GM21360 (cell line): ENCODE measurements at regions not wholly inside any gene's neighbourhood (a gene's known extent, or its start where the extent isn't known, plus 50 kb on each side); places are given as distances from the start of the nearest gene placed in this dataset.

ENCODE experiments used
- ATAC-seq: cut with Tn5 transposase; IDR thresholded peaks from one replicate; pipeline ENCODE4 v1.9.1; 2021; ENCODE audit warnings: mild to moderate bottlenecking, moderate library complexity; ENCODE audit not compliant: unreplicated experiment

- ATAC-seq: no peak
Observed at GRCh38 chr5:58403822-58404433, 56.0 kb downstream of the PLK2 start.

DNA sequence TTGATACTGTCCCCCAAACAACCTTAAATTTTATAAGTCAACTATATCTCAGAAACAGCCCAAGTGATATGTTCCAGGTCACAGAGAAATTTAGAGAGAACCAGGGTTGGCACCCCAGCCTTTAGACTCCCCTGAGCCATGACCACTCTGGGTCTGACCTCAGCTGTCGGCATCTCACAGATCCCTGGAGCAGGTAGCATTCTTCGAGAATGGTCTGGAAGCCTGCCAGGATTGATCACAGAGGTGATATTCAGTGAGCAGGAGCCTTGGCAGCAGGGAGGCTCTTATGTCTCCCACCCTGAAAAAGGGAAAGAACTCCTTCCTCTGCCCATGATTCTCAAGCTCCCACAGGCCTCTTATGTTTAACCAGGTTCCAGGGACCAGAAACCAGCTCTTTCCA, 58.2 kb downstream of the PLK2 start:
- no peak for ATAC-seq

- ATAC-seq: no peak
Observed at GRCh38 chr5:58400737-58401136, 59.1 kb downstream of the PLK2 start.

- ATAC-seq: no peak
Observed at GRCh38 chr5:58399951-58400350, 59.9 kb downstream of the PLK2 start.

DNA sequence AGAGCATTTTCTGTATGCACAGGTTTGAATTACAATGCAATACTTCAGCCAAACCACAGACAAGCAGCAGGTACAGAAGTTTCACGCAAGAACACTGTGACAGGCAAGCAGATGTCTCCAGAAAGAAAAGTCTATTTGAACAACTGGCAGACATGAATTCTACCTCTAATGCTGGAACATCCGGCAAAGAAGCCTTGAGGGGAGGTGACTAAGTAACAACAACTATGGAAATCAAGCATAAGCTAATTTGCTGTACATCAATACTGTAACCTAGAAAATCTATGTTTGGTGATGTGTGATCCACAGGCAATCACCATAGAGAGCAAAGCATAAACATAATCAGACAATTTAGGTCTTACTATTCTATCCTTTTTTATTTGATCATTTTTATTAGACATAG, 65.5 kb downstream of the PLK2 start:
- ATAC-seq: no peak

DNA sequence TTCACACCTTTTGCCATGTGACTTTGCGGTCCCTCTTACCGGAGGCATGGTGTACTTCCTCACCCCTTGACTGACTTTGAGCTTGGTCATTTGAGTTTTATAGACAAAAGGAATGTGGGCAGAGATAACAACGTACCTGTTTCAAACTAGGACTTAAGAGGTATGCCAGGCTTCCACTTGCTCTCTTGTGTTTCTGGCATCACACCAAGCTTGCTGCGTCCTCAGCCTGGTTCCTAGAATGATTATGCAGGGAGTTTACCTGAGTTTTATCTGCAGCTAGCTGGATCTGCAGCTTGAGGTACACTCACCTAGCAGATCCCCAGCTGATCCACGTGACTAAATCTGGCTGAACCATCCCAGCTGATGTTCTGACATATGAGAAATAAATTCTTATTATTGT, 66.2 kb downstream of the PLK2 start:
- ATAC-seq: no peak

DNA sequence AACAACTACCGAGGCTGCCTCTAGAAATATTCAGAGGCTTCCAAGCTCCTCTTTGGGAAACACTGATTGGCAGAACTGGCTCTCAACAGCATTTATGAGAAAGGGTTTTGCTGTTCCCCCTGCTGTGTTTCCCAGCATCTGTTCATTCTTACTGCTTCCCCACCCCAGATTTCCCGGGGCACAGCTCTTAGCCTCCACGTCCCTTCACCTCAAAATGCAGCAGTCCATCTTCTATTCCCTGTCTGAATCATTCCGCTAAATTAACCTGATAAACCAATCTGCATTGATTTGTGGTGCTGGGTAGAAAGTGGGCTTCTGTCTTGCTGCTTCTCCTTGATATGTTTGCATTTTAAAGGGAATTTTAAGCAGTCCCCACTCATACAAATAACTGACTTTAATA, 67.4 kb downstream of the PLK2 start:
- no peak for ATAC-seq

- no peak for ATAC-seq
Observed at GRCh38 chr5:58383448-58383847, 76.4 kb downstream of the PLK2 start.

GRCh38 chr5:58382131-58382534, 77.8 kb downstream of the PLK2 start:
- ATAC-seq: no peak

- ATAC-seq: no peak
Observed at GRCh38 chr5:58381566-58381965, 78.3 kb downstream of the PLK2 start.

DNA sequence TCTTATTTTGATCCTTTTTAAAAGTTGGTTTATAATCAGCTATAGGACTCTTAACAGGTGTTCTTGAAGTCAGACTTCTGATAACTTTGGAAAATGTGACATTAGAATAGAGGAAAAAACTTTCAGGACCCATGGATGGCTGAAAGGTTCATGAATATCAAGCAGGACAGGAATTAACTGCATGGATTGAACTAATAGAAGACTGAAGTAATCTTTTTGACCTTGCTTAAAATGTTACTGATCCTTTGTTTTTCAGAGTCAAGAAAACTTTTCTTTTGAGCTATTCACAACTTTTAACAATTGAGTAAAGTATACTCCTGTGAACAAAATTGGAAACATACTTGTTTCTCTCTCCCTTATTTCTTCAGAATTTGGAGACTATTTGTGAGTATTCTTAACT, 79.2 kb downstream of the PLK2 start:
- no peak for ATAC-seq

- ATAC-seq: no peak
Observed at GRCh38 chr5:58378613-58379390, 81.1 kb downstream of the PLK2 start.

DNA sequence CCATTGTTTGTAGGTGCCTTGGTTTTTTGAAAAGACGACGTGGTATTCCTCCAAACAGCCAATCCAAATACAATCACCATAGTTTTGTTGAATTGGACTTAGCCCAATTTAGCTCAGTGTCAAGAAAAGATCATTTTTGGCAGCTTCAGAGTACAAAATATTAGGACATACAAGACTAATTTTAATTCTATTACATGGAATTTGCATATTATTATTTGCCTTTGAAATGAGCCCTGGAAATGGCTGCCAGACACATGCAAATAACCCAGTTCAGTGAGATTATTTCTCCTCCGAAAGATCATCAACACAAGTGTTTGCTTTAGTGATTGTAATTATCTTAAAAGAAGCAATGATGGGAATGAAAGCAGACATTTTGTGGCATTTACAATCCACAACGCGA, 89.3 kb downstream of the PLK2 start:
- ATAC-seq: no peak

- no peak for ATAC-seq
Observed at GRCh38 chr5:58369513-58370190, 90.2 kb downstream of the PLK2 start.

- no peak for ATAC-seq
Observed at GRCh38 chr5:58366461-58366860, 93.4 kb downstream of the PLK2 start.

- no peak for ATAC-seq
Observed at GRCh38 chr5:58365791-58366190, 94.1 kb downstream of the PLK2 start.

DNA sequence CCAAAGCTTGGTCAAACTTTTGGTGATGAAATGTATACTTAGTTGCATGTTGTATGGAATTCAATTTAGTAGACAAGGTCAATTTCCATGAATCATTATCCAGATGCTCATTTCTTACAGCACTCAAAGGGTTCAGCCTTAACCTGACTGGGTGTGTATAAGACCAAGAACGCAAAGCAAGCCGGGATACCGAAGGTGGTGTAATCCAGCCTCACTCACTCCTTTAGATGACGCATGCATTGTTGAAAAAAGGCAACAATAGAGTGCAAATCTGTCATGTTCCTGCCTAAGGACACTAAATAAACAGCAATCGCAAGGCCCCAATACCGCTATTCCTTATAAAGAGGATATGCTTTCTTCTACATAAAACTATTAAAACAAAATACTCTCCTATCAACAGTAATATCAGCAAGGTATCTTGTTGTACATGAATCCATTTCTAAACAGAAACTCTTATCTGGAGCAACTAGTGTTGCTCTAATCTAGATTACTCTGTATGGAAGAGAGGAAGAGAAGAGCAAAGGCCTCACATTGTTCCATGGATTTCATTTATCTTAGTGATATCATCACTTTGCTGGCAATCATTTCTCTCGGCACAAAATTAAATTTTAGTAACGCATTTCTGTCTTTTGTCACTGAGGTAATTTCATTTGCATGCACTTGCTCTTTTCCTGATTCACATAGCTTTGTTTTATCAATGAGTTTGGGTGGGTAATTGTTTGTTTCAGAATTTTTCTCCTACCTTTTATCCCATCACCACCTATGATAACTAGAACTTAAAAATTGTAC, 96.2 kb downstream of the PLK2 start:
- no peak for ATAC-seq

- no peak for ATAC-seq
Observed at GRCh38 chr5:58362135-58362534, 97.8 kb downstream of the PLK2 start.

- ATAC-seq: no peak
Observed at GRCh38 chr5:58360794-58361193, 99.1 kb downstream of the PLK2 start.

- no peak for ATAC-seq
Observed at GRCh38 chr5:58359981-58360380, 99.9 kb downstream of the PLK2 start.

- ATAC-seq: no peak
Observed at GRCh38 chr5:58358501-58359178, 101.2 kb downstream of the PLK2 start.
